A673 (cell line): ENCODE measurements at regions not wholly inside any gene's neighbourhood (a gene's known extent, or its start where the extent isn't known, plus 50 kb on each side); places are given as distances from the start of the nearest gene placed in this dataset.

Experiments
- BruUV-seq: library from RNA; stranded (reverse); fragments of 400-500 nt; replicated peaks from 2 replicates; lab custom pipeline; 2021; lab: Mats Ljungman, UMichigan
- CTCF ChIA-PET: fragments of 300-600 bp; sonication (Branson Sonifier 250); formaldehyde crosslinking; loops from one replicate; lab custom pipeline; 2022; ENCODE audit warnings: antibody characterized with exemption; lab: Charles Lee
- POLR2A ChIA-PET: fragments of 300-600 bp; sonication (Branson Sonifier 250); formaldehyde crosslinking; loops from one replicate; lab custom pipeline; 2022; ENCODE audit warnings: antibody characterized with exemption; ENCODE audit not compliant: low non-redundant PET; lab: Charles Lee
- DNase-seq: peaks from one replicate; pipeline ENCODE4 v3.0.0-alpha.2; 2015; ENCODE audit warnings: low spot score
- H3K27ac ChIP-seq: fragments of 200-600 bp; sonication (generic); 2 replicates; pipeline ENCODE4 v1.5.1; 2016; ENCODE audit warnings: mixed run types, low read depth, mild to moderate bottlenecking, mixed read lengths, antibody characterized with exemption, low read length; ENCODE audit not compliant: poor library complexity, severe bottlenecking
- H3K27me3 ChIP-seq: fragments of 200-600 bp; sonication (generic); replicated peaks from 2 replicates; pipeline ENCODE4 v1.6.1; 2017; ENCODE audit warnings: mixed run types, low read depth, mild to moderate bottlenecking, mixed read lengths, antibody characterized with exemption, low read length; ENCODE audit not compliant: insufficient read depth, poor library complexity
- H3K36me3 ChIP-seq: fragments of 200-600 bp; sonication (generic); 2 replicates; pipeline ENCODE4 v1.6.1; 2016; ENCODE audit warnings: mixed run types, mild to moderate bottlenecking, mixed read lengths, antibody characterized with exemption, low read length; ENCODE audit not compliant: insufficient read depth, poor library complexity, severe bottlenecking
- H3K4me1 ChIP-seq: fragments of 200-600 bp; sonication (generic); 2 replicates; pipeline ENCODE4 v1.6.1; 2017; ENCODE audit warnings: mixed run types, mild to moderate bottlenecking, mixed read lengths, antibody characterized with exemption, low read length; ENCODE audit not compliant: insufficient read depth, poor library complexity, severe bottlenecking
- H3K4me3 ChIP-seq: fragments of 200-600 bp; sonication (generic); 2 replicates; pipeline ENCODE4 v1.5.1; 2016; ENCODE audit warnings: low read depth, mixed run types, mild to moderate bottlenecking, mixed read lengths, low read length; ENCODE audit not compliant: poor library complexity, severe bottlenecking
- H3K9me3 ChIP-seq: fragments of 200-600 bp; sonication (generic); 2 replicates; pipeline ENCODE4 v1.6.1; 2016; ENCODE audit warnings: mixed run types, low read depth, mild to moderate bottlenecking, mixed read lengths, antibody characterized with exemption, low read length; ENCODE audit not compliant: poor library complexity, severe bottlenecking
- CTCF ChIP-seq: fragments of 300-800, 200-600 bp; sonication (generic); conservative IDR thresholded peaks from 2 replicates; pipeline ENCODE4 v1.5.1; 2017; ENCODE audit warnings: low read depth, mild to moderate bottlenecking, antibody characterized with exemption, low read length, moderate library complexity, mixed read lengths
- EZH2 ChIP-seq: fragments of 200-600 bp; sonication (generic); IDR thresholded peaks from 2 replicates; pipeline ENCODE4 v1.6.1; 2017; ENCODE audit warnings: borderline replicate concordance, low read depth, mild to moderate bottlenecking, mixed read lengths, antibody characterized with exemption, low read length; ENCODE audit not compliant: poor library complexity, severe bottlenecking
- intact Hi-C: fragments of 100-400 bp; cut with micrococcal nuclease; formaldehyde crosslinking; loops from one replicate; pipeline ENCODE4 v1.10.0; 2022; ENCODE audit not compliant: unreplicated experiment

DNA sequence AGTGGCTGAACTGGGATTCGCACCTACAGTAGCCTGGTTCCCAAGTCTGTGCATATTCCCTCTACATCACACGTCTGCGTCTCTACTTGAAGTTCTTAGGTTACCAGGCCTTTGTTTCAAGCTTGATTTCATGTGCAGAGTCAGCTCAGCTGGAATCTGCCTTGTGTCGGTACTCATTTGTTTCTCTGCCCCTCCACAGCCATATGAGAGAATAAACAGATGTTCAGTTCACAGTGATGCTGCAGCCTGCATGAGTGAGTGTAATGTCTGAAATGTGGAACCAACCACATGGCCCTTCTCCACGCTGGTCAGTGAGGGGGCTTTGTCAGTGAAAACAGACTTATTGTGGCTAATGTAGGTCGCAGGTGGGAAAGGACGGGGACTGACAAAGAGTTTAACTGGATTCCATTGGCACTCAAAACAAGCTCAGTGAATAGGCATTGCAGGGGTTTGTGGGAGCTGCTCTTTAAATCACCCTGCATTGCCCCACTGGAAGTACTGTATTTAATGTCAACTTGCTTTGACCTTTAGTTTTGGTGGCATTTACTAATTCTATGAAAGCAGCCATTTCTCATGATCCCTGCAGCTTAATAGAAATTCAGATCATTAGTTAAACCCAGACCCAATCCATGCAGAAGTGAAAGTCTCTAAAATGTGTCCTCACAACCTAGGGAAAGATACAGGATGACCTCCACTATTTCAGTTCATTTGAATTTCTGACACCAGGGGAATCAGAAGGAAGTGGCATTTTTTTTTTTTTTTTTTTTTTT, 136.4 kb upstream of the FAM78B start:
- no TSS peak for BruUV-seq

GRCh38 chr1:166304131-166304530, 137.3 kb upstream of the FAM78B start:
- CTCF ChIA-PET: no interaction called here
- POLR2A ChIA-PET: no interaction called here
- H3K9me3 ChIP-seq: no peaks in the 10 kb centered on the region

More for the DNA sequence above, 136.4 kb upstream of the FAM78B start:
- Histone ChIP-seq H3K4me3 (no peak overlapping the region), H3K27ac (no peak overlapping the region), H3K36me3 (no peaks in the 10 kb centered on the region), H3K9me3 (no peaks in the 10 kb centered on the region), H3K4me1 (no peaks in the 10 kb centered on the region), H3K27me3 (peaks cover 2% of the 10 kb centered on the region)
- TF ChIP-seq EZH2 (no peak), CTCF (no peak)
- POLR2A ChIA-PET: no interaction called here
- DNase-seq: no peak
- CTCF ChIA-PET: no interaction called here
- intact Hi-C loops: no loop called here

GRCh38 chr1:166305371-166305770, 138.6 kb upstream of the FAM78B start:
- Histone ChIP-seq H3K9me3 (no peaks in the 10 kb centered on the region), H3K27ac (no peak overlapping the region), H3K27me3 (peaks cover 2% of the 10 kb centered on the region), H3K4me3 (no peak overlapping the region), H3K4me1 (no peaks in the 10 kb centered on the region), H3K36me3 (no peaks in the 10 kb centered on the region)
- DNase-seq: no peak
- ChIA-PET POLR2A (no interaction called here), CTCF (no interaction called here)
- no TSS peak for BruUV-seq
- TF ChIP-seq EZH2: no peak
- TF ChIP-seq CTCF: no peak
- intact Hi-C loops: no loop called here

More at GRCh38 chr1:166304131-166304530, 137.3 kb upstream of the FAM78B start:
- no TSS peak for BruUV-seq
- H3K27ac ChIP-seq: no peak overlapping the region
- H3K36me3 ChIP-seq: no peaks in the 10 kb centered on the region
- intact Hi-C loops: no loop called here
- TF ChIP-seq EZH2 (no peak), CTCF (no peak)
- DNase-seq: no peak
- H3K27me3 ChIP-seq: peaks cover 2% of the 10 kb centered on the region
- no peaks in the 10 kb centered on the region for H3K4me1 ChIP-seq
- H3K4me3 ChIP-seq: no peak overlapping the region
